Astrocyte (in vitro differentiated cells and primary cell): ENCODE measurements at regions not wholly inside any gene's neighbourhood (a gene's known extent, or its start where the extent isn't known, plus 50 kb on each side); places are given as distances from the start of the nearest gene placed in this dataset.

ENCODE experiments used
- EZH2 ChIP-seq: IDR thresholded peaks from 2 replicates; pipeline ENCODE4 v1.6.1; 2012; ENCODE audit warnings: mild to moderate bottlenecking, low read length, inconsistent platforms; ENCODE audit not compliant: insufficient read depth
- TF ChIP-seq, protein P1 (sequence below): IDR thresholded peaks from 2 replicates; pipeline ENCODE4 v1.5.1; 2011; ENCODE audit warnings: low read depth, mild to moderate bottlenecking, inconsistent platforms, low read length, moderate library complexity; ENCODE audit not compliant: insufficient read depth

DNA sequence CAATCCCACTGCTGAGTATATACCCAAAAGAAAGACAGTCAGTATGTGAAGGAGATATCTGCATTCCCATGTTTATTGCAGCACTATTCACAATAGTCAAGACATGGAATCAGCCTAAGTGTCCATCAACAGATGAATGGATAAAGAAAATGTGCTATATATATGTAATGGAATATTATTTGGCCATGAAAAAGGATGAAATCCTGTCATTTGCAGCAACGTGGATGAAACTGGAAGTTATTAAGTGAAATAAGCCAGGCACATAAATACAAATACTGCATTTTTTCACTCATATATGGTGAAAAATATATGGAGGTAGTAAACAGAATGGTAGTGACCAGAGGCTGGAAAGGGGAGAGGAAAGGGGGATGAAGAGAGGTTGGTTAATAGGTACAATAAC is 188.9 kb upstream of the SERP2 start:
- no peak for TF ChIP-seq EZH2
- TF ChIP-seq, protein P1, sequence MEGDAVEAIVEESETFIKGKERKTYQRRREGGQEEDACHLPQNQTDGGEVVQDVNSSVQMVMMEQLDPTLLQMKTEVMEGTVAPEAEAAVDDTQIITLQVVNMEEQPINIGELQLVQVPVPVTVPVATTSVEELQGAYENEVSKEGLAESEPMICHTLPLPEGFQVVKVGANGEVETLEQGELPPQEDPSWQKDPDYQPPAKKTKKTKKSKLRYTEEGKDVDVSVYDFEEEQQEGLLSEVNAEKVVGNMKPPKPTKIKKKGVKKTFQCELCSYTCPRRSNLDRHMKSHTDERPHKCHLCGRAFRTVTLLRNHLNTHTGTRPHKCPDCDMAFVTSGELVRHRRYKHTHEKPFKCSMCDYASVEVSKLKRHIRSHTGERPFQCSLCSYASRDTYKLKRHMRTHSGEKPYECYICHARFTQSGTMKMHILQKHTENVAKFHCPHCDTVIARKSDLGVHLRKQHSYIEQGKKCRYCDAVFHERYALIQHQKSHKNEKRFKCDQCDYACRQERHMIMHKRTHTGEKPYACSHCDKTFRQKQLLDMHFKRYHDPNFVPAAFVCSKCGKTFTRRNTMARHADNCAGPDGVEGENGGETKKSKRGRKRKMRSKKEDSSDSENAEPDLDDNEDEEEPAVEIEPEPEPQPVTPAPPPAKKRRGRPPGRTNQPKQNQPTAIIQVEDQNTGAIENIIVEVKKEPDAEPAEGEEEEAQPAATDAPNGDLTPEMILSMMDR: no peak
